OCI-LY7 (cell line): ENCODE measurements at regions not wholly inside any gene's neighbourhood (a gene's known extent, or its start where the extent isn't known, plus 50 kb on each side); places are given as distances from the start of the nearest gene placed in this dataset.

ENCODE experiments used
- BruUV-seq: library from RNA; stranded (reverse); fragments of 400-500 nt; replicated peaks from 2 replicates; lab custom pipeline; 2021; lab: Mats Ljungman, UMichigan
- CTCF ChIA-PET: fragments of 300-600 bp; sonication (Branson Sonifier 250); formaldehyde crosslinking; loops from one replicate; lab custom pipeline; 2022; ENCODE audit warnings: antibody characterized with exemption; ENCODE audit not compliant: unreplicated experiment; lab: Charles Lee
- POLR2A ChIA-PET: fragments of 300-600 bp; sonication (Branson Sonifier 250); formaldehyde crosslinking; loops from one replicate; lab custom pipeline; 2022; ENCODE audit warnings: antibody characterized with exemption; lab: Charles Lee
- DNase-seq: peaks from one replicate; pipeline ENCODE4 v3.0.0-alpha.2; 2015; ENCODE audit warnings: low spot score
- H2AFZ ChIP-seq: fragments of 200-600 bp; sonication (generic), shearing (Covaris generic); 2 replicates; pipeline ENCODE4 v1.6.1; 2014; ENCODE audit warnings: mild to moderate bottlenecking, antibody characterized with exemption, low read length, moderate library complexity
- H3K27ac ChIP-seq: fragments of 200-600 bp; sonication (generic); 2 replicates; pipeline ENCODE4 v1.5.1; 2014; ENCODE audit warnings: mixed run types, low read depth, mild to moderate bottlenecking, moderate library complexity, low read length, inconsistent platforms; ENCODE audit not compliant: poor library complexity, severe bottlenecking
- H3K36me3 ChIP-seq: fragments of 200-600 bp; sonication (generic); 2 replicates; pipeline ENCODE4 v1.6.1; 2014; ENCODE audit warnings: mild to moderate bottlenecking, antibody characterized with exemption, low read length, moderate library complexity, mixed read lengths; ENCODE audit not compliant: insufficient read depth
- H3K4me1 ChIP-seq: fragments of 200-600 bp; sonication (generic); 2 replicates; pipeline ENCODE4 v1.5.1; 2014; ENCODE audit warnings: mild to moderate bottlenecking, low read length; ENCODE audit not compliant: insufficient read depth, poor library complexity, severe bottlenecking
- H3K4me2 ChIP-seq: fragments of 200-600 bp; sonication (generic); 2 replicates; pipeline ENCODE4 v1.6.1; 2014; ENCODE audit warnings: mild to moderate bottlenecking, low read length
- H3K4me3 ChIP-seq: fragments of 200-600 bp; sonication (generic); 2 replicates; pipeline ENCODE4 v1.5.1; 2014; ENCODE audit warnings: mild to moderate bottlenecking, low read depth, low read length; ENCODE audit not compliant: poor library complexity, severe bottlenecking
- H3K79me2 ChIP-seq: fragments of 200-600 bp; sonication (generic); 2 replicates; pipeline ENCODE4 v1.6.1; 2016; ENCODE audit warnings: low read depth, mild to moderate bottlenecking, low read length, moderate library complexity, mixed read lengths; ENCODE audit not compliant: insufficient read depth
- H3K9me2 ChIP-seq: fragments of 200-600 bp; sonication (generic); 2 replicates; pipeline ENCODE4 v1.6.1; 2016; ENCODE audit warnings: mild to moderate bottlenecking, low read length, mixed read lengths; ENCODE audit not compliant: insufficient read depth
- H3K9me3 ChIP-seq: fragments of 200-600 bp; sonication (generic); 2 replicates; pipeline ENCODE4 v1.6.1; 2014; ENCODE audit warnings: mild to moderate bottlenecking, mixed run types, low read length, mixed read lengths
- H4K20me1 ChIP-seq: fragments of 200-600 bp; sonication (generic); 2 replicates; pipeline ENCODE4 v1.6.1; 2014; ENCODE audit warnings: mild to moderate bottlenecking, antibody characterized with exemption, low read length, moderate library complexity, mixed read lengths; ENCODE audit not compliant: insufficient read depth
- EZH2phosphoT487 ChIP-seq: fragments of 200-600 bp; sonication (generic); IDR thresholded peaks from 2 replicates; pipeline ENCODE4 v1.6.1; 2018; ENCODE audit warnings: low read depth, borderline replicate concordance, mild to moderate bottlenecking, mixed run types, antibody characterized with exemption, low read length, moderate library complexity, mixed read lengths
- intact Hi-C: fragments of 100-400 bp; cut with micrococcal nuclease; formaldehyde crosslinking; loops from one replicate; pipeline ENCODE4 v1.10.0; 2022; ENCODE audit not compliant: unreplicated experiment
- TF ChIP-seq, protein P1 (sequence below): fragments of 200-600 bp; sonication (generic); conservative IDR thresholded peaks from 2 replicates; pipeline ENCODE4 v1.5.1; 2014; ENCODE audit warnings: mild to moderate bottlenecking, antibody characterized with exemption, low read length, moderate library complexity, mixed read lengths

DNA sequence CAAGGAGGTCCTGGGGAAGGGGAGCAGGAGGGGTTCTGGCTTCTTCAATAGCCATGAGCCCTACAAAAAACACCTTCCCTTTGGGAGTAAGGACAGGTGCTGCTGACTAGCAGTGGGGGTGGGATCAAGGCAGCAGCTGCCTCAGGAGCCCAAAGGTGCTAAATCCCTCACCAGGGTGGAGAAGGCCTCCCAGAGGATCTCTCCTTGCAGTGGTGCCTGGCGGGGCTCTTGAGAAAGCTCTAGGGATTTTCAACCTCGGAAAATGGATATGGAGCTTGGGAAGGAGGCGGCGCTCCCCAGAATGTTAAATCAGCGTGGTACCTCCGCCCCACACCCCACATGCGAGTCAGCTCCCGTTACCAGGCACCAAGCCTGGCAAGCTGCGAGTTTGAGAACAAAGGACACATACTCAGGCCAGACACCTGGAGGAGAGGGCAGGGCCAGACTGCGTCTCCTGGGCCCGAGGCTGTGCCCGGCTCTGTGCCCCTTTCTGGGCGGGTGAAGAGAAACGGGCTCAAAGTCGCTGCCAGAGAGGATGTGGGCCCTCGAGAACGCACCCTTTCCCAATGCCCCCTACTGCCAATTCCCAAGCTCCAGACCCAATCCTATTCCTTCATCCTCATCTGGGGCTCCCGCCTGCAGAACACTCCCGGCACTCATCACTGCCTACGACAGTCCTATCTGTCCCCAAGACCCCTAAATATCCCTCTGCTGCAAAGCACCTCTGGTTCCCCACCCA is 139.0 kb downstream of the BRD1 start:
- Histone ChIP-seq H3K4me1 (no peaks in the 10 kb centered on the region), H3K4me2 (no peak overlapping the region), H3K4me3 (no peak overlapping the region), H3K9me3 (no peaks in the 10 kb centered on the region), H3K27ac (no peak overlapping the region), H3K36me3 (no peaks in the 10 kb centered on the region), H2AFZ (no peak overlapping the region), H4K20me1 (no peaks in the 10 kb centered on the region), H3K9me2 (no peaks in the 10 kb centered on the region), H3K79me2 (no peaks in the 10 kb centered on the region)
- ChIA-PET POLR2A (no interaction called here), CTCF (no interaction called here)
- intact Hi-C loops = no loop called here
- DNase-seq = no peak
- BruUV-seq = no TSS peak
- no peak for TF ChIP-seq EZH2phosphoT487
- TF ChIP-seq, protein P1, sequence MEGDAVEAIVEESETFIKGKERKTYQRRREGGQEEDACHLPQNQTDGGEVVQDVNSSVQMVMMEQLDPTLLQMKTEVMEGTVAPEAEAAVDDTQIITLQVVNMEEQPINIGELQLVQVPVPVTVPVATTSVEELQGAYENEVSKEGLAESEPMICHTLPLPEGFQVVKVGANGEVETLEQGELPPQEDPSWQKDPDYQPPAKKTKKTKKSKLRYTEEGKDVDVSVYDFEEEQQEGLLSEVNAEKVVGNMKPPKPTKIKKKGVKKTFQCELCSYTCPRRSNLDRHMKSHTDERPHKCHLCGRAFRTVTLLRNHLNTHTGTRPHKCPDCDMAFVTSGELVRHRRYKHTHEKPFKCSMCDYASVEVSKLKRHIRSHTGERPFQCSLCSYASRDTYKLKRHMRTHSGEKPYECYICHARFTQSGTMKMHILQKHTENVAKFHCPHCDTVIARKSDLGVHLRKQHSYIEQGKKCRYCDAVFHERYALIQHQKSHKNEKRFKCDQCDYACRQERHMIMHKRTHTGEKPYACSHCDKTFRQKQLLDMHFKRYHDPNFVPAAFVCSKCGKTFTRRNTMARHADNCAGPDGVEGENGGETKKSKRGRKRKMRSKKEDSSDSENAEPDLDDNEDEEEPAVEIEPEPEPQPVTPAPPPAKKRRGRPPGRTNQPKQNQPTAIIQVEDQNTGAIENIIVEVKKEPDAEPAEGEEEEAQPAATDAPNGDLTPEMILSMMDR = no peak

DNA sequence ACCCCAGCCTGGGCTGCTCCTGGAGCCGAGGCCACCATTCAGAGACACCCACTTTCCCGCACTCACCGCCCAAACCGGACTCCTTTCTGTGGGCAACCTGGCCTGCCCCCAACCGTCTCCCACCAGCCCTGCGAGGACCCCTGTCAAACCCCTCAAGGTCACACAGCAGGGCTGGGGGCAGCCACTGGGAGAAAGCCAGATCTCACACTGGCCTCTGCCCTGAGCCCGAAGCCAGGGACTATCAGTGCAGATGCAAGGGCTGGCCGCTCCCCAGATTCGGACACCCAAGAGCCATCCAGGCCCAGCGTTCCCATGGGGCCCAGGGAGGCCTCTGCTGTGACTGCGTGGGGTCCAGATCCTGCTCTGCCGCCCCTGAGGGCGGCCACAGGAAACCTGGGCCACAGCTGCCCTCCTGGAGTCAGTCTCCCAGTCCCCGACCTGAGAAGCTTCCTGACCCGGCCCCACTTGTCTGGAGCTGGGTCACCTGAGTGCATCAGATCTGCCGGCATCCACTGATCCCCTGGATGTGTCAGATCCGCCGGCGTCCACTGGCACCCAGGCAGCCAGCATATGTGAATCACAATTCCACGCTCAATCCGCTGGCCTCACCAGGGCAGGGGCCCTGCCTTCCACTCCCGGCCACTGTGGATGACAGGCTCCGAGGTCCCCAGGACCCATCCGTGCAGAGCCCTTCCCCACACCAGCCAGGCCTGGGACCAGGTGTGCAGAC is 139.7 kb downstream of the BRD1 start:
- Histone ChIP-seq H3K79me2 (no peaks in the 10 kb centered on the region), H4K20me1 (no peaks in the 10 kb centered on the region), H3K9me3 (no peaks in the 10 kb centered on the region), H3K36me3 (no peaks in the 10 kb centered on the region), H3K4me2 (no peak overlapping the region), H3K27ac (no peak overlapping the region), H3K9me2 (no peaks in the 10 kb centered on the region), H3K4me1 (no peaks in the 10 kb centered on the region), H3K4me3 (no peak overlapping the region), H2AFZ (no peak overlapping the region)
- ChIA-PET CTCF (no interaction called here), POLR2A (interaction anchor here (0.5 kb wide), 1 partner anchor 1896 kb away, joined by 3 read pairs; no protein-coding TSS in a partner anchor)
- intact Hi-C loops = no loop called here
- TF ChIP-seq EZH2phosphoT487 = no peak
- TF ChIP-seq, protein P1 = no peak
- no TSS peak for BruUV-seq
- no peak for DNase-seq

DNA sequence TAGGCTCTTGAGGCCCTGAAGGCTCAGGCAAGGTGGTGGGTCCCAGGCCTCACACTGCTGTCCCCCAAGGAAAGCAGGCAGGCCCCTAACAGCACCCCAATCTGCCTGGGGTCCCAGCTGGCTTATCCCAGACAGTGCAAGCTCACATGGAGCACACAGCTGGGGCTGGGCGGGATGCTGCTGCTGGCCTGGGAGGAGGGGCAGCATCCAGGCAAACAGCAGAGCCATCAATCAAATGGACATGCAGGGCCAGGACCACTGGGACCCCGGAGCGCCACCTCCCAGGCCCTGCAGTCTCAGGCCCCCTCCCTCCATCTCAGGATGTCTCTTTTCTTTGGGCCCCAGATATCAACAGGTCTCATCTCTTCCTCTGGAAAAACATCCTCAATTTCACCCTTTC is 140.3 kb downstream of the BRD1 start:
- BruUV-seq = no TSS peak
- Histone ChIP-seq H3K36me3 (no peaks in the 10 kb centered on the region), H3K4me2 (no peak overlapping the region), H4K20me1 (no peaks in the 10 kb centered on the region), H3K9me3 (no peaks in the 10 kb centered on the region), H3K79me2 (no peaks in the 10 kb centered on the region), H2AFZ (no peak overlapping the region), H3K4me1 (no peaks in the 10 kb centered on the region), H3K27ac (no peak overlapping the region), H3K9me2 (no peaks in the 10 kb centered on the region), H3K4me3 (no peak overlapping the region)
- DNase-seq = no peak
- CTCF ChIA-PET = no interaction called here
- intact Hi-C loops = no loop called here
- TF ChIP-seq, protein P1 = no peak
- TF ChIP-seq EZH2phosphoT487 = no peak
- POLR2A ChIA-PET = interaction anchor here (0.5 kb wide), 1 partner anchor 1896 kb away, joined by 3 read pairs; no protein-coding TSS in a partner anchor
